HT-29 (cell line): ENCODE measurements at regions not wholly inside any gene's neighbourhood (a gene's known extent, or its start where the extent isn't known, plus 50 kb on each side); places are given as distances from the start of the nearest gene placed in this dataset.

ENCODE experiments used
- DNase-seq: peaks from one replicate; pipeline ENCODE4 v3.0.0-alpha.2; 2015; ENCODE audit warnings: low spot score

DNA sequence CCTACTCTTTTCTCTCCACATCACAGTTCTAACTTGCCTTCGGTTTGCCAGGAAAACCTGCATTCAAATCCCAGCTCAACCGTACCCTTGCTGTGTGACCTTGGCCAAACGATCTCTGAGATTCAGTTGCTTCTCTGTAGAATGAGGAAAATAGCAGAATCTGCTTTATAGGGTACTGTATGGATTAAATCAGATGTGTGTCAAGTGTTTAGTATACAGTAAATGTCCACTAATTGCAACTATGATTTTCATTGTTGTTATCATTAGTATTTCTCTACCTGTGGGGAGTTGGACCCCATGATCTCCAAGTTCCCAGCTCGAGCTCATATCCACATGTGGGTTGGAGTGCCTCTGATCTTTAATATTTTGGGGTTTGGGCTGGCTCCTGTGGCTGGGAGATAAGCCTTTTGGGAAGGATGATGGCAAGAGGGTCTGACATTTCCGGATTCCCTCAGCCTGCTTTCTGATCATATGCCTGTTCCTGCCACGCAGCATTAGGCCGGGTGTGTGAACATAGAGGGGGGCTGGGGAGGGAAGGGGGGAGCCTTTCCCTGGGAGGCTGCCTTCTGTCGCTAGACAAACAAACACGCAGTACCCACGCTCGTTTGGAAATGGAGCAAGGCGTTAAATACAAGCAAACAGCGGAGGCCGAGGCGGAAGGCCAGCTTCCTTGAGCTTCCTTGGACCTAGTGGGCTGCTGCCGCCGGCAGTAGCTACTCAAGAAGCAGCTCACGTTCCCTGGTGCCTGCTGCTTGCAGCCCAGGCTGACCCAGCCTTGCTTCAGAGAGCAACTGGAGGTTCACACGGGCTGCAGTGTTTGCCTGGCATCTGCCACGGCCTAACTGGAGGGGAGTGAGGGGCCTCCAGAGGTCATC is 213.5 kb upstream of the LHX5 start:
- no peak for DNase-seq

DNA sequence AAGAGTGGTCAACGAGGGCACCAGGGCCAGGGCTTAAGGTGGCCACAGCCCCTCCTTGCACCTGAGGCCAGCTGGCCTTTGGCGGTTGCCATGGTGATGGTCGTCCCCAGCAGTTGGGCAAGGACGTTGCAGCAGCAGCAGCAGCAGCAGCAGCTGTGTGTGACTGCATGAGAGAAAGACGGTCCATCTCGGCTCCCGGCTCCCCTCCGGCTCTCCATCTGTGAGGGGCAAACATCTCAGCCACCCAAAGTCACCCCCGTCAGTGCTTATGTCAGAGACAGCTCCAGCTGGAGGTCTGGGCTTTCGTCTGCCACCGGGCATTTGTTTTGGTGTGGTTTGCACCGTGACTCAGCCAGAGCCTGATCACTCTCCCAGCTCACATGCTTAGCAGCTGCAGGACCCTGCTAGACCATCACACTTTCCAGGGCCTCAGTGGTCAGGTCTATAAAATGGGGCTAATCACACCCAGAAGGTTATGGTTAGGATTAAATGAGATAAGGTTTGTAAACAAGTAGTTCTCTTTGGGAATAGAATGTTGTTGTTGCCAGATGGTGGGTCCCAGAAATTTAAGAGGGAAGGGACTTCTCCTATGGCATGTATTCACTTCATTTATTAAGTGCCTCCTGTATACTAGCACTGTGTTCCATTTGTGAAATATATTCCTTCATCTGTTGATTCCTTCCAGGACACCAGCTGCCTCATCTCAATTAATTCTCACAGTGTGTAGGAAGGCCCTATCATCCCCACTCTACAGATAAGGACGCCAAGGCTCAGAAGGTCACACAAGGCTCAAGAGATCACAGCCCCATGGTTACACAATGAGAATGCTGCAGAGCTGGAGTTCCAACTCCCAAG is 212.6 kb upstream of the LHX5 start:
- no peak for DNase-seq

DNA sequence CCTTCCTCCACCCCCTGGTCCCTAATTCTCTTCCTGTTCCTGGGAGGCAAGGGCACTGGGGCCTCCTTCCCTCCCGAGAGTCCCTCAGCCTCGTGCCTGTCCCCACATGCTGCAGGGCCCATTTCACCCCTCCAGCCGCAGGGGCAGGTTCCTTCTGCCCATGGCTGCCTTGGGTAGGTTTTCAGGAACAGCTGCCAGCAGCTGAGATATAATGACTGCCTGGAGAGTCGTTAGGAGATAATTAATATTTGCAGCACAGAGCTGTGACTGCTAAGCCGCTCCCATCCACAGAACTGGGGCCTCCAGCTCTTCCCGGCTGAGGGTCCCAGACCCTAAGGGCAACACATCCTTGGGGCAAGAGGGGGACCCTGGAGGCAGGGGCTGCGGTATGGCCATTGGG is 211.9 kb upstream of the LHX5 start:
- no peak for DNase-seq

DNA sequence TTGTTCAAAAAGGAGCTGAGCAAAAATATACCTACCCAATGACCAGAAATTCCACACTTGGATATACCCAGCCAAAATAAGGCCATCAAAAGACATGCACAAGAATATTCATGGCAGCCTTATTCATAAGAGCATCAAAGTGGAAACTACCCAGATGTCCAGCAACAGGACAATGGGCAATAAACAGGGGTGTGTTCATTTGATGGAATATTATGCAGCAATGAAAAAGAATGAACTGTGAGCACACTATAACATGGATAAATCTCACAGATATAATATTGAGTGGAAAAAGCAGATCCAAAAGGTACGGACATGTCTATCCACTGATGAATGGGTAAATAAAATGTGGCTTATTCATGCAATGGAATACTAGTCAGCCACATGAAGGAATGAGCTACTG is 209.2 kb upstream of the LHX5 start:
- no peak for DNase-seq

DNA sequence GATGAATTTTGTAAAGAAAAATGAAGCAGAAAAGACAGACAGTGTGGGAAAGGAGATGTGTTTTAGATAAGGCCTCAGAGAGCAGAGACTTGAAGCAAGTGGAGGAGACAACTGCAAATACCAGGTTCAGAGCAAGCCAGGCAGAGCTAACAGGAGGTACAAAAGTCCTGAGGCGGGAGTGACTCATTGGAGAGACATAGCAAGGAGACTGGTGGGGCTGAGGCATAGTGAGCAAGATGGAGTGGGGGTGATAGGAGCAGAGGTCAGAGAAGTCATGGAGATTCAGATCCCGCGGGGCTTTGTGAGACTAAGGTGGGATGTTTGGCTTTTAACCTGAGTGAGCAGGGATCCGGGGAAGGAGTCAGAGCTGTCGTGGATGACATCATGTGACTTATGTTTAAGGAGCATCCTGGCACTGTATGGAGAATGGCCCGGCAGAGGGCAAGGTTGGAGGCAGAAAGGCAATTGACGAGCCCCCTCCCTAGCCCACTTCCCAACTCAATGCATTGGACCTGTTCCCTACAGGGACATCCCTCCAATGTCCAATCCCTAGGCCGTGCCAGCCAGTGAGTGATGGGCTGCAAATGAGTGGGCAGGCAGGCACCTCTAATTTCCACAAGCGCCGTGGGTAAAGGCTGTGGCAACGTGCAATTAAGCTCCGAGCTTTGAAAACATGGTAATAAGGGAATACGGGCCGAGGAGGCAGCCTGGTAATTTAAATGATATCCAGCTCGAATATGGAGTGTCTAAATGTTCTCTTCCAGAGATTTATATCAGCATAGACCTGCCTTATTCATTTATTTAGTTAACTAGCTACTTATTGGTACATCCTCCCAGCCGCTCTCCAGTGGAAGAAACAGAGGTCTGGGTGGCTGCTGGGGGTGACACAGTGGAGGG is 206.8 kb upstream of the LHX5 start:
- DNase-seq: no peak

DNA sequence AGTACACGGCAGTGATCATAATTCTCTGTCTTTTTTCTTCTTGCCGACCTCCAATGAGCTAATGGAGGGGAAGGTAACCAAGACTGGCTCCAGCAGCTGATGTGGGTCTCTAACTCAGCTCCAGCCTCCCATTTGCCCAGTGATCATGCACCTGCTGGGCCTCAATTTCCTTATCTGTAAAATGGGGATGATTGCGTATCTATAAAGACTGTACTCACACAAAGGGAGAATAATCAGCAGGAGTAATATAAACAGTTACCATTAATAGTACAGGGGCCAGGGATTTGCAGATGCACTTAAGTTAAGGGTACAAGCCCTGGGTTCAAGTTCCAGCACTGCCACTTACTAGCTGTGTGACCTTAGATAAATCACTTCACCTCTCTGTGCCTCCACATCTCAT is 204.9 kb upstream of the LHX5 start:
- DNase-seq: no peak

DNA sequence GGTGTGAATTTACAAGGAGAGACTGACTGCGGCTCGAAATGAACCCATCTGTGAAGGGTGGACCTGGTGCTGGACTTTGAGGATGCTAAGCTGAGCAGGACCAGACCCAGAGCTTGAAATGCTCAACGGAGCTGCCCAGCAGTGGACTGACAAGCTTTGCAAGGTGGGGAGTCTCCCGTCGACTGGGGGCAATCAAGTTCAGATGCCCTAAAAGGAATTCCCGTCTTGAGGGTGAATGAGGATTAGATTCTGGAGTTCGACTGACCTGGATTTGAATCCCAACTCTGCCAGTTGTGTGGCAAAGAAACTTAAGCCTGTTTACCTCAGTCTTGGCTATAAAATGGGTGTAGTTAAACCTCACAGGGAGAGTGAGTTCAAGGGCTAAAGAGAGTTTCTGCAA is 204.4 kb upstream of the LHX5 start:
- no peak for DNase-seq

DNA sequence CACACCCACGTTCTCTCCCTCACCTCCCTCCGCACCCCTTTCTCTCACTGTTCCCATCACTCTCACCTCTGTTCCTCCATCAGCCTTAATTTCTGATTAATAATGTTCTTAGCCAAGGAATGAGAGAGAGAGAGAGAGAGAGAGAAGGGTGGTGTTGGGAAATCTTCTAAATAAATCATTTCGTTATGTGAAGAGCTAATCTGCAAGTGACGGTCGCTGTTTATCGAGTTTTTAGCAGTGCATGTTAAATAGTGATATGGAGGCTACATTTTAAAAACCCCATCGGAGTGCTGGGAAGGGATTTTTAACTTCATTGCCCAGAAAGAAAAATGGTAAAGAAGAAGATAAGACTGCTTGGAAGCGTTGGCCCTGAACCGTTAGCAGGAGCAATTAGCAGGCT is 203.3 kb upstream of the LHX5 start:
- DNase-seq: no peak

DNA sequence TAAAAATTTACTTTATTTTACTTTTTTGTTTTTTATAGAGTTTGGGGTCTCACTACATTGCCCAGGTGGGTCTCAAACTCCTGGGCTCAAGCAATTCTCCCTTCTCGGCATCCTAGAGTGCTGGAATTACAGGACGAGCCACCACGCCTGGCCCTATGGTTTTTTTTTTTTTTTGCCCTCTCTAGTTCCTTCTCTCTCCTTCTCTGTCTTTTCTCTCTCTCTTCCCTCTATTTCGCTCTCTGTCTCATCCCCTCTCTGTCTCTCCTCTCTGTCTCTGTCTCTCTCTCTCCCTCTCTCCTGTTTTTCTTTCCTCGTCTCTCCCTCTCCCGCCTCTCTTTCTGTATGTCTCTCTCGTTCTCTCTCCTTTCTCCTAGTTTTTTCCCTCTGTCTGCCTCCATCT is 202.6 kb upstream of the LHX5 start:
- no peak for DNase-seq

DNA sequence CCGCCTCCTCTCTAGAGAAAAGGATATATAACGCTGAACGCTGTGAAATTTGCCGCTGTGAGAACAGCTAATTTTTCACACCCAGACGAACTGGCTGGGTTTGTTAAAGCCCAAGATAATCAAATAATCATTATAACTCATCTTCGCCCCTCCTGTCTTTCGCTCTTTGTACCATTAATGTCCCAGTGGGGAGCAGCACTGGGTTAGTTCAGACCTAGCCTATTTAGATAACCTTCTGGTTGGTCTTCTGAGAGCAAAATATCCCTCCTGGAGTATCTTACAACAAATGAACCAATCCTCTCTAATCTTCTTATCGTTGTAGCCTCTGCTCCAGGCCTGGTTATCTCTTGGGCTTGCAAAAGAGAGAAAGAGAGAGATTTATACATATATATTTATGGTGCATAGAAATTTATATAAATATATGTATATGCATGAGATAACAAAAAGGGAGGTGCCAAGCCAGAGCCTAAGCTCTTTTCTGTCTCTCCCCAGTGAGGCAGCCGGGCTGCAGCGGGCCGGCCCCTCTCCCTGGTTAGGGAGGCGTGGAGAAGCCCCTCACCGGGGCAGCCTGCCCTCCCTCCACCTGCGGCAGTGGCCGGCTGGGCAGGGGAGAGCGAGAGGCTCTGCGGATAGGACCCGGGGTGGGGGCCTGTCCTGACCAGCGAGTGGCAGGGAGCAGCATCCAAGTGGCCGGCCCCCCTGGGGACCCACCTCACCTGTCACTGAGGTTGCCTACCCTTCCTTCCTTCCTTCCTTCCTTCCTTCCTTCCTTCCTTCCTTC is 202.0 kb upstream of the LHX5 start:
- DNase-seq: no peak

DNA sequence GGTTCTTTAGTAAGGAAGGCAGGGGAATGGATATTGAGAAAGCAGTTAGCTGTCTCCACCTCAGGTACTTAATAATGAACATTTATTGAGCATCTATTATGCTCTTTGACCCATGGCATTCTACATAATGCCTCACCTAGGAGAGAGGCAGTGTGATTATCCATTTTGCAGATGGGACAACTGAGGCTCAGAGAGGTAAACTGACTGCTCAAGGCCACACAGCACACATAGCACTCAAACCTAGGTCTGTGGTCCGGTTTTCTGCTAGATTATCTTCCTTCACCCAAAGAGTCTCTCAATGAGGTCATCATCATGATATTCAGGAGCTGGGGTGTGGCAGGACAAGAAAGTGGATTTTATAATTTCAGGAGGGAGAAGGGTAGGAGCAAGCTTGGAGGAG is 199.1 kb upstream of the LHX5 start:
- DNase-seq: no peak

DNA sequence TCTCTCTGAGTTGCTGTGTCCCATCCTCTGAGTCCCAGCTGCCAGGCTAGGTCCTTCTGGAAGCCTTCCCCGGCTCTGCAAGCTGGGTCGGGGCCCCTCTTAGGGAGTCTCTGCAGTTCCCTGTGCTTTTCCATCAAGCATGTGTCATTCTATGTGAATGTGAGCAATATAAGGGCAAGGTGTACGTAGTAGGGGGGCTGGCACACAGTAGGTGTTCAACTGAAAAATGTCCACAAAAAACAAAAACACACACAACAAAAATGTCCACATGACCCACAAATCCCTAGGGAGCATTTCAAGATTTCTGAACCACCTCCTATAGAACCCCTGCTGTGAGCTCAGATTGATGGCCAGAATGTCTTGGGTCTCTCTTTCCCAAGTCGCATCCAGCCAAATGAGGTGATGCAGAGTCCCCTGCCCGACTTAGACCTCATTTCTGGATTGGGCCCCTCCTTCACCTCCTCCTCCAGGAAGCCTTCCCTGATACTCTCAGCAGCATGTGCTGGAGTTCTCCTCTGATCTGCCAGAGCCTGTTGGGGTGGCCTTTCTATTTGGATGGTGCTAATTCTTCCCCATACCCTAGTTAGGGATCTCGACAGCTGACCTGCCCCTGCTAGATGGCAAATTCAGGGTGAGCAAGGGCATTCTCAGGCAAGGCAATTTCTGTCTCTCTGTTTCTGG is 196.1 kb upstream of the LHX5 start:
- DNase-seq: no peak

DNA sequence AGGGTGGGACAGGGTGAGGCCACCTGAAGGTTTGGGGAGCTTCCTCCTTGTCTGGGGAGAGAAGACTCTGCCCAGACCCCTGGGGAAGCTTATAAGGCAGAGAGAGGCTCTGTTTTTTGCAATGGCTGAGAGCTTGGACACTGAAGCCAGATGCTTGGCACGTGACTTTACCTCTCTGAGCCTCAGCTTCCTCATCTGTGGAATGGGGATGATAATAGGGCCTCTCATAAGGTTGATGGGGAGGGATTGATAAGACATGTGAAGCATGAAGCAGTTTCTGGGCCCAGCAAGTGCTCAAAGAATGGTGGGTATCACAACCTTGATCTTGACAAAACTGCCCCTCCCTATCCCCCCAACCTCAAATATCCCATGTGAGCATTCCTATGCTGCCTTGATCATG is 195.4 kb upstream of the LHX5 start:
- DNase-seq: no peak

DNA sequence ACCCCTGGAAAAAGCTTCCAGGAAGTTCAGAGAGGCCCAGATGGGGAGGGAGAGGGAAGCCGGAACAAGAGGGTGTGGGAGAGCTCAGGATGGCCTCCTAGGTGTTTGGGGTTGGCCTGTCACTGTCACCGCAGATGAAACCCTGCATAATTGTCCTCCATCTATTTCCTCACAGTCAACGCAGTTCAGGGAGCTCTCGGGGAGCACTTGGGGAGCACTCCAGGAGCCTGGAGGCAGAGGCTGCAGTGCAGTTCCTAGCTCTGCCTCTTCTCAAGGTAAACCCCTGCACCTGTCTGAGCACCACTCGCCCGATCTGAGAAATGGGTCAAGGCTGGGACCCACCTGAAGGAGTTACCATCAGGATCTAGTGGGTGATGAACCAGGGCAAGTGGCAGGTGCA is 194.6 kb upstream of the LHX5 start:
- DNase-seq: no peak

DNA sequence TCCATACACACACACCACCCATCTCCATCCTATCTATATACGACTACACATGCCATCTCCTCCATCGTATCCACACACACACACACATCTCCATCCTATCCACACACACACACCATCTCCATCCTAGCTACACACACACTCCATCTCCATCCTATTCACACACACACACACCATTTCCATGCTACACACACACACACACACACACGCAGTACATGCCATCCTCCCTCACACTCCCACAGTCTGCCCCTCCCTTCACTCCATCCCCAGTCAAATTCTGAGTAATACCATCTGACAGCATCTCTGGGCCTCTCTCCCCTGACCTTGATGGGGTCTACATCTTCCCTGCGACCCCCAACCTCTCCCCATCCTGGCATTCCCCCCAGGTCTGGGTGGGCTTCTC is 193.8 kb upstream of the LHX5 start:
- DNase-seq: no peak

DNA sequence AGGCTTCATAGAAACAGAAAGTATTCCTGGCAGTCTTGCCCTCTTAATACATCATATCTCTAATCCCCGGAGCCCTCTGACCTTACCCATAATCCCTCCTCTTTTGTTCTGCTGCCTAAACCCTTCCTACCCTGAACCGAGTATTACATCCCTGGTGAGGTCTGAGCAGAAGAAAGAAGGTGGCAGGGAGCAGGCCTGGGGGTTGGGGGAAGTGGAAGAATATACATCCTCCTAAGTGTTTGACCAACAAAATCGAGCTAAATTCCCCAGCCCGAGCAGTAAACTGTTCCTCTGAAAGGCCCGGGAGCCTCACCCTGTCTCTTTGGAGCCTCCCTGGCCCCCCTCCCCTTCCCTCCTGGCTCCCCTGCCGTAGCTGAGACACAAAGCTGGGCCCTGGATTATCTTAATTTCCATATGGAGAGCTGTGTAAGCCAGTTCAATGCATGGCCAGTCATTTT is 192.6 kb upstream of the LHX5 start:
- DNase-seq: no peak

DNA sequence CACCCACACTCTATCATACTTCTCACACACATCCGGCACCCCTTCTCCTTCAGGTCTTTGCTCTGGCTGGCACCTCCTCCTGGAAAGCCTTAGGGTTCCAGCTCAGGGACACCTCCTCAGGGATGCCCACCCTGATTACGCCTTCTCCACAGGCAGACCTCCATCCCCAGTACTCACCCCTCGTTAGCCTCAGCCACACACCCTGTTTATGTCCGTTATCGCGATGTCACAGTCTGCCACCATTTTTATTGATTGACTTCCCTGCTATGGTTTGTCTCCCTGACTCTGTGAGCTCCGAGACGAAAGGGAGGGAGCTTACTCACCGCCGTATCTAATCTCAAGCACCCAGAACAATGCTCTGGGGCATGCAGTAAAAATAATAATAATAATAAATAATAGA is 191.7 kb upstream of the LHX5 start:
- DNase-seq: no peak

DNA sequence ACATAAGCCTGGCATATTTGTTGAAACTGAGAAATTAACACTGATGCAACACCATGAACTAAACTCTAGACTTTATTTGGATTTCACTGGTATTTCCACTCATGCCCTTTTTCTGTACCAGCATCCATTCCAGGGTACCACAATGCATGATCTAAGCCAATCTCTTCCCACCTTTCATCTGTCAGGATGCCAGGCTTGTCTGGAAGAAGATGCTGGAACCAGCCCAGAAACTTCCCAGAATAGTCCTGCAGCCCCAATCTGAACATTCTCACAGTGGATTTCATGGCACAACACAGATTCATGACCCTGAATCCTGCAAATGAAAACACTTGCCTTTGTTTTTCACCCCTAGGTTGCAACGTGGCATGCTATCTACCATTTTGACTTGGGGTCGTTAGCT is 189.3 kb upstream of the LHX5 start:
- DNase-seq: no peak

DNA sequence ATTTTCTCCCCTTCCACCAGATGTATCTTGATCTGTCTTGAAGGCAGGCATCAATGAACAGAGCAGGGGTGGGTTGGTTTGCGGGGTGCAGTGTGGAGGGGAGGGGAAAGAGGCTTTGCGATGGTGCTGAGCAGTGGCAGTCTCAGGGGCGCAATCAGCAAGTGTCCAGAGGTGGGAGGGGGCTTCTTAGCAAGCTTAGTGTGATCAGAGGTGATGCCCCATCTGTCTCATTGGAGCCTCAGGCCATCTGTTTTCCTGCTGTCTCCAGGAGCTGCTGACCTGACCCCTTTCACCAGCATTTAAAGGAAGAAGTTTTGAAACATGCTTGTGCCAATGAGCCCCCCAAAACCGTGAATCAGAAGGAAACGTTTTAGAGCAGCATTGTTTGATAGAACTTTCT is 187.7 kb upstream of the LHX5 start:
- no peak for DNase-seq

DNA sequence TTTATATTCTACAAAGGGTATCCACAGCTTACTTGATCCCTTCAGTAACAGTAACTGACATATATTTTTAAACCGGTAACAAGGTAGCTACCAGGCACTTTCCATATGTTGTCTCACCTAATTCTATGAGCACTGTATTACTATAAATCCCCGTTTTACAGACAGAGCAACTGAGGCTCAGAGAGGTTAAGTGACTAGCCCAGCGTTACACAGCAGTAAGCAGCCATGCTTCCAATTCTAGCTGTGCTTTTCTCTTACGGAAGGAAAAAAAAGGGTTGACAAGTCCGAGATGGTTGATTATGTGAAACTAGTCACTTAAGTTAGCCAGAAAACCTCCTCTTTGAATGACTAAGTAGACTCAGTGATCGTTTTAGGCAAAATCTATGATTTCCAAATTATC is 187.3 kb upstream of the LHX5 start:
- no peak for DNase-seq
